ENCODE measurements at regions not wholly inside any gene's neighbourhood (a gene's known extent, or its start where the extent isn't known, plus 50 kb on each side); places are given as distances from the start of the nearest gene placed in this dataset.

DNA sequence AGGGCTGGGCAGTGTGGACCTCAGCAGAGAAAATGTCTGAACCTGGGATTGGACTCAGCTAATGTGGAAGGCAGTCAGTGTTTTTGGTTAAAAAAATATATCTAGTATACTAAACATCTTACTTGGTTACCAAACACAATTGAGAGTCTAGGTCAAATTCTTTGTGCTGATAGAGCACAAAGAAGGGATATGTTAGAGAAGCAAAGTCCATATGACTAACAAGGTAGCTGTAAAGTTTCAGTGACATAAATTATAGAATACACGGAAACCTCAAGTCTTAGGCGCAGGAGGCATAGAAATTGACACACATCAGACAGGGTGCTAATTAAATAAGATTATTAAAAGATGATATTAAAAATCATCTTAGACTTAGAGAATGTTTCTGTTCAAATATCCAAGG, 718.3 kb downstream of the TLR4 start (continued):
- TF ChIP-seq ZFP37 (tag by site-specific recombination; IDR thresholded peaks at IDR 0.05) (no peak), MZF1 (tag by site-specific recombination; IDR thresholded peaks at IDR 0.05; ENCODE audit: borderline replicate concordance) (no peak)

DNA sequence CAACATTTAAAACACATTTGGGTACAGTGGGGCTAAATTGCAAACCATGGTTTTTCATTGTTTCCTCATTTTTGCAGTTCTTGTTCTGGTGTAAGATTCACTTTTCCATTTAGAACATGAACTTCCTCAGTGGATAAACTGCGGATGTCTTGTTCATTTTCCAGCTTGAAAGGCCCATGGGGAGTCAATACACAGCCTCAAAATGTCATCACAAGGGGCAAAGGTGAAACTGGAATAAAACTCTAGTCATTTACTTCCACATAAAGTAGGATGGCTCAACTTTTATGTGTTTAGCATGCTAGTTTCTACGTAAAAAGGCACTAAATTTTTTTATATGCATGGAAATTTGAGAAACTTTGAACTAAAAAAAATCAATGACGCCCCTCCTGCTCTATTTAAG, 718.8 kb downstream of the TLR4 start:
- ChIA-PET POLR2A (no interaction called here), CTCF (no interaction called here)
- Histone ChIP-seq H3K4me3 (ENCODE audit: low read depth, low read length) (no peak overlapping the region), H3K36me3 (ENCODE audit: control insufficient read depth in 2 of 2, insufficient read depth in 1 of 2, low read length in 2 of 2) (no peaks in the 10 kb centered on the region), H3K4me1 (ENCODE audit: control insufficient read depth, insufficient read depth, low read length) (no peaks in the 10 kb centered on the region), H3K9me3 (ENCODE audit: control insufficient read depth, insufficient read depth, low read depth, low read length) (no peaks in the 10 kb centered on the region), H3K27ac (ENCODE audit: extremely low read depth, low read depth, low read length) (no peak overlapping the region)
- TF ChIP-seq ZNF175 (tag by site-specific recombination; IDR thresholded peaks at IDR 0.05) (no peak), SCRT1 (tag by site-specific recombination; IDR thresholded peaks at IDR 0.05; ENCODE audit: borderline replicate concordance) (no peak), ZNF621 (tag by site-specific recombination; IDR thresholded peaks at IDR 0.05) (no peak), ZNF202 (tag by site-specific recombination; IDR thresholded peaks at IDR 0.05; ENCODE audit: borderline replicate concordance) (no peak), ZNF510 (tag by site-specific recombination; IDR thresholded peaks at IDR 0.05; ENCODE audit: insufficient replicate concordance) (no peak), MZF1 (tag by site-specific recombination; IDR thresholded peaks at IDR 0.05; ENCODE audit: borderline replicate concordance) (no peak), KLF8 (tag by site-specific recombination; IDR thresholded peaks at IDR 0.05) (no peak), PBX3 (CRISPR knock-in tag; IDR thresholded peaks at IDR 0.05) (no peak), ZNF76 (tag by site-specific recombination; IDR thresholded peaks at IDR 0.05; ENCODE audit: borderline replicate concordance, low read depth) (no peak), GLIS1 (tag by site-specific recombination; IDR thresholded peaks at IDR 0.05) (no peak), ZNF549 (tag by site-specific recombination; IDR thresholded peaks at IDR 0.05) (no peak), ZFHX2 (tag by site-specific recombination; conservative IDR thresholded peaks at IDR 0.05) (no peak), PRDM4 (tag by site-specific recombination; IDR thresholded peaks at IDR 0.05) (no peak), ZNF670 (tag by site-specific recombination; IDR thresholded peaks at IDR 0.05; ENCODE audit: low read depth) (no peak), ZNF292 (tag by site-specific recombination; IDR thresholded peaks at IDR 0.05; ENCODE audit: borderline replicate concordance, low read depth) (no peak), ZNF24 (tag by site-specific recombination; IDR thresholded peaks at IDR 0.05) (no peak), KLF7 (tag by site-specific recombination; IDR thresholded peaks at IDR 0.05; ENCODE audit: borderline replicate concordance) (no peak), ZNF433 (tag by site-specific recombination; IDR thresholded peaks at IDR 0.05; ENCODE audit: low read depth) (no peak)
- TF ChIP-seq, protein P1, sequence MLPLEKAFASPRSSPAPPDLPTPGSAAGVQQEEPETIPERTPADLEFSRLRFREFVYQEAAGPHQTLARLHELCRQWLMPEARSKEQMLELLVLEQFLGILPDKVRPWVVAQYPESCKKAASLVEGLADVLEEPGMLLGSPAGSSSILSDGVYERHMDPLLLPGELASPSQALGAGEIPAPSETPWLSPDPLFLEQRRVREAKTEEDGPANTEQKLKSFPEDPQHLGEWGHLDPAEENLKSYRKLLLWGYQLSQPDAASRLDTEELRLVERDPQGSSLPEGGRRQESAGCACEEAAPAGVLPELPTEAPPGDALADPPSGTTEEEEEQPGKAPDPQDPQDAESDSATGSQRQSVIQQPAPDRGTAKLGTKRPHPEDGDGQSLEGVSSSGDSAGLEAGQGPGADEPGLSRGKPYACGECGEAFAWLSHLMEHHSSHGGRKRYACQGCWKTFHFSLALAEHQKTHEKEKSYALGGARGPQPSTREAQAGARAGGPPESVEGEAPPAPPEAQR (tag by site-specific recombination; IDR thresholded peaks at IDR 0.05) = no peak
- TF ChIP-seq, protein P2, sequence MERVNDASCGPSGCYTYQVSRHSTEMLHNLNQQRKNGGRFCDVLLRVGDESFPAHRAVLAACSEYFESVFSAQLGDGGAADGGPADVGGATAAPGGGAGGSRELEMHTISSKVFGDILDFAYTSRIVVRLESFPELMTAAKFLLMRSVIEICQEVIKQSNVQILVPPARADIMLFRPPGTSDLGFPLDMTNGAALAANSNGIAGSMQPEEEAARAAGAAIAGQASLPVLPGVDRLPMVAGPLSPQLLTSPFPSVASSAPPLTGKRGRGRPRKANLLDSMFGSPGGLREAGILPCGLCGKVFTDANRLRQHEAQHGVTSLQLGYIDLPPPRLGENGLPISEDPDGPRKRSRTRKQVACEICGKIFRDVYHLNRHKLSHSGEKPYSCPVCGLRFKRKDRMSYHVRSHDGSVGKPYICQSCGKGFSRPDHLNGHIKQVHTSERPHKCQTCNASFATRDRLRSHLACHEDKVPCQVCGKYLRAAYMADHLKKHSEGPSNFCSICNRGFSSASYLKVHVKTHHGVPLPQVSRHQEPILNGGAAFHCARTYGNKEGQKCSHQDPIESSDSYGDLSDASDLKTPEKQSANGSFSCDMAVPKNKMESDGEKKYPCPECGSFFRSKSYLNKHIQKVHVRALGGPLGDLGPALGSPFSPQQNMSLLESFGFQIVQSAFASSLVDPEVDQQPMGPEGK (tag by site-specific recombination; IDR thresholded peaks at IDR 0.05) = no peak

Measured in HEK293 (cell line).